CD4-positive, alpha-beta T cell (primary cell): ENCODE measurements at regions not wholly inside any gene's neighbourhood (a gene's known extent, or its start where the extent isn't known, plus 50 kb on each side); places are given as distances from the start of the nearest gene placed in this dataset.

ENCODE experiments used
- ATAC-seq: fragments of 200-7000 bp; cut with Tn5 transposase; one replicate; pipeline ENCODE4 v1.10.0; 2022; ENCODE audit warnings: mild to moderate bottlenecking; ENCODE audit not compliant: poor library complexity
- CTCF ChIA-PET: fragments of 350-600 bp; sonication (Branson Sonifier 250); formaldehyde crosslinking; loops from one replicate; lab custom pipeline; 2021; ENCODE audit warnings: antibody characterized with exemption, inconsistent platforms; lab: Charles Lee
- POLR2A ChIA-PET: fragments of 350-600 bp; sonication (Branson Sonifier 250); formaldehyde crosslinking; loops from one replicate; lab custom pipeline; 2021; ENCODE audit warnings: antibody characterized with exemption, inconsistent platforms; lab: Charles Lee
- DNase-seq, 14 experiments: peaks; one replicate each; pipeline ENCODE4 v3.0.0-alpha.2; 2013 to 2020; ENCODE audit warnings: mixed read lengths in 2 of 14
- H3K27ac ChIP-seq, 2 donors: one replicate each; pipeline versions ENCODE4 v1.5.1 to v1.7.0; 2013; ENCODE audit warnings: low read length in 2 of 2, low read depth in 1 of 2, mild to moderate bottlenecking in 1 of 2
- H3K27me3 ChIP-seq, 2 experiments: 1 replicate in 1 of 2; 2 replicates in 1 of 2; pipeline versions ENCODE4 v1.6.1 to v1.7.0; 2013; ENCODE audit warnings: low read length in 2 of 2, control low read depth in 1 of 2, mild to moderate bottlenecking in 1 of 2, moderate library complexity in 1 of 2; ENCODE audit not compliant: insufficient read depth in 2 of 2, control insufficient read depth in 1 of 2
- H3K36me3 ChIP-seq: one replicate; pipeline ENCODE4 v1.6.1; 2013; ENCODE audit warnings: low read length, control low read depth; ENCODE audit not compliant: insufficient read depth
- H3K4me1 ChIP-seq: one replicate; pipeline ENCODE4 v1.6.1; 2013; ENCODE audit warnings: low read length, control low read depth; ENCODE audit not compliant: insufficient read depth
- H3K4me3 ChIP-seq: one replicate; pipeline ENCODE4 v1.5.1; 2013; ENCODE audit warnings: mild to moderate bottlenecking, low read length, moderate library complexity
- H3K9me3 ChIP-seq, 2 experiments: 1 replicate in 1 of 2; 2 replicates in 1 of 2; pipeline versions ENCODE4 v1.6.1 to v1.7.0; 2013; ENCODE audit warnings: low read length in 2 of 2, mild to moderate bottlenecking in 2 of 2, control low read depth in 1 of 2, moderate library complexity in 1 of 2; ENCODE audit not compliant: control insufficient read depth in 1 of 2, insufficient read depth in 1 of 2
- H3K27ac Mint-ChIP-seq: one replicate; pipeline ENCODE4 v1.8.0; 2020; ENCODE audit warnings: mixed read lengths
- H3K27me3 Mint-ChIP-seq: one replicate; pipeline ENCODE4 v1.8.0; 2021; ENCODE audit warnings: mixed read lengths
- H3K36me3 Mint-ChIP-seq: one replicate; pipeline ENCODE4 v1.8.0; 2021; ENCODE audit warnings: low read depth, mixed read lengths
- H3K4me1 Mint-ChIP-seq: one replicate; pipeline ENCODE4 v1.8.0; 2021; ENCODE audit warnings: low read depth, mixed read lengths
- H3K4me3 Mint-ChIP-seq: one replicate; pipeline ENCODE4 v1.8.0; 2020; ENCODE audit warnings: mild to moderate bottlenecking, mixed read lengths
- H3K9me3 Mint-ChIP-seq: one replicate; pipeline ENCODE4 v1.8.0; 2020; ENCODE audit warnings: mixed read lengths
- intact Hi-C, 2 experiments: fragments of 100-400 bp; cut with DNase I in 1 of 2; cut with micrococcal nuclease in 1 of 2; formaldehyde crosslinking; loops; one replicate each; pipeline versions ENCODE4 v1.15.1 to v1.9.0; 2023 to 2025; cut with DNase I, micrococcal nuclease
- TF ChIP-seq, protein P1 (sequence below): fragments of 200-600 bp; IDR thresholded peaks from one replicate; pipeline ENCODE4 v1.8.0; 2022; ENCODE audit warnings: antibody characterized with exemption, mild to moderate bottlenecking

DNA sequence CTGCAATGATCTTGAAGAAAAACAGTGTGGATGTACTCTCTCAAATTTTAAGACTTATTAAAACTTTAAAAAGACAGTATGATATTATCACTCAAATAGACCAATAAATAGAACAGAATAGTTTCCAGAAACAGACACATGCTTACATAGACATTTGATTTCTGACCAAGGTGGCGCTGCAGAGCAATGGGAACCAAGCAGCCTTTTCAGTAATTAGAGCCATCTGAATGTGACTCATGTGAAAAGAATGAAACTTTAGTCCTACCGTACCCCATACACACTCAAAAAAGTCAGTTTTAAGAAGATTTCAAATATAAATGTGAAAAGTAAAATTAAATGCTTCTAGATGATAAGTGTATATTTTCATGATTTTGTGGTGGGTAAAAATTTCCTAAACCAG, 74.2 kb upstream of the MS4A8 start:
- ChIA-PET POLR2A (no interaction called here), CTCF (no interaction called here)
- no peaks in the 10 kb centered on the region for H3K27me3 ChIP-seq
- Mint-ChIP-seq H3K27me3 (no peaks in the 10 kb centered on the region), H3K36me3 (no peaks in the 10 kb centered on the region), H3K4me3 (no peak overlapping the region), H3K4me1 (no peaks in the 10 kb centered on the region), H3K27ac (no peak overlapping the region), H3K9me3 (no peaks in the 10 kb centered on the region)
- intact Hi-C loops: no loop called here
- DNase-seq: no peak
- no peak overlapping the region for H3K4me3 ChIP-seq
- H3K9me3 ChIP-seq: no peaks in the 10 kb centered on the region
- no peak for ATAC-seq
- no peak overlapping the region for H3K27ac ChIP-seq
- no peaks in the 10 kb centered on the region for H3K4me1 ChIP-seq
- TF ChIP-seq, protein P1, sequence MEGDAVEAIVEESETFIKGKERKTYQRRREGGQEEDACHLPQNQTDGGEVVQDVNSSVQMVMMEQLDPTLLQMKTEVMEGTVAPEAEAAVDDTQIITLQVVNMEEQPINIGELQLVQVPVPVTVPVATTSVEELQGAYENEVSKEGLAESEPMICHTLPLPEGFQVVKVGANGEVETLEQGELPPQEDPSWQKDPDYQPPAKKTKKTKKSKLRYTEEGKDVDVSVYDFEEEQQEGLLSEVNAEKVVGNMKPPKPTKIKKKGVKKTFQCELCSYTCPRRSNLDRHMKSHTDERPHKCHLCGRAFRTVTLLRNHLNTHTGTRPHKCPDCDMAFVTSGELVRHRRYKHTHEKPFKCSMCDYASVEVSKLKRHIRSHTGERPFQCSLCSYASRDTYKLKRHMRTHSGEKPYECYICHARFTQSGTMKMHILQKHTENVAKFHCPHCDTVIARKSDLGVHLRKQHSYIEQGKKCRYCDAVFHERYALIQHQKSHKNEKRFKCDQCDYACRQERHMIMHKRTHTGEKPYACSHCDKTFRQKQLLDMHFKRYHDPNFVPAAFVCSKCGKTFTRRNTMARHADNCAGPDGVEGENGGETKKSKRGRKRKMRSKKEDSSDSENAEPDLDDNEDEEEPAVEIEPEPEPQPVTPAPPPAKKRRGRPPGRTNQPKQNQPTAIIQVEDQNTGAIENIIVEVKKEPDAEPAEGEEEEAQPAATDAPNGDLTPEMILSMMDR: no peak
- H3K36me3 ChIP-seq: no peaks in the 10 kb centered on the region

DNA sequence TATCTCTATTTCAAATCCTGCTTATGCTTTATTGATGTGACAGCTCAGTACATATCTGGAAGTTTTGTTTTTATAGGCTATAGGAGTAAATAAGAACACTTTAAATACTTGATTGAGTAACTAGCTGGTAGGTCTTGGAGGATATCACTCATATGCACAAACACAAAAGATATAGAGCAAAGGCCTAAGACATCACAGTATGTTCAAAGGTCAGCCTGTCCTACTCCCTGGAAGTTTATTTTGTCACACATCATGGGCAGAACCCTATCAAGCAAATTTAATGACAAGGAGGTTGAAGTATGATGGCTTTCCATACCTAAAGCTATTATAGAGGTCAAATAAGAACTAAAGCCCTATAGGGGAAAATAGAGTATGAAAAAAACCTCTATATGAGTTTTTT, 70.0 kb upstream of the MS4A8 start:
- peaks cover 23% of the 10 kb centered on the region for H3K27me3 Mint-ChIP-seq
- intact Hi-C loops: no loop called here
- no peaks in the 10 kb centered on the region for H3K9me3 Mint-ChIP-seq
- Histone ChIP-seq H3K27me3 (peaks cover 0 to 12% of the 10 kb centered on the region in 2 experiments), H3K4me3 (no peak overlapping the region), H3K4me1 (no peaks in the 10 kb centered on the region), H3K36me3 (no peaks in the 10 kb centered on the region), H3K9me3 (no peaks in the 10 kb centered on the region), H3K27ac (no peak overlapping the region)
- no peak overlapping the region for H3K4me3 Mint-ChIP-seq
- DNase-seq (no peak), ATAC-seq (no peak)
- POLR2A ChIA-PET: no interaction called here
- H3K27ac Mint-ChIP-seq: no peak overlapping the region
- TF ChIP-seq, protein P1: no peak
- CTCF ChIA-PET: no interaction called here
- H3K36me3 Mint-ChIP-seq: no peaks in the 10 kb centered on the region
- no peaks in the 10 kb centered on the region for H3K4me1 Mint-ChIP-seq

DNA sequence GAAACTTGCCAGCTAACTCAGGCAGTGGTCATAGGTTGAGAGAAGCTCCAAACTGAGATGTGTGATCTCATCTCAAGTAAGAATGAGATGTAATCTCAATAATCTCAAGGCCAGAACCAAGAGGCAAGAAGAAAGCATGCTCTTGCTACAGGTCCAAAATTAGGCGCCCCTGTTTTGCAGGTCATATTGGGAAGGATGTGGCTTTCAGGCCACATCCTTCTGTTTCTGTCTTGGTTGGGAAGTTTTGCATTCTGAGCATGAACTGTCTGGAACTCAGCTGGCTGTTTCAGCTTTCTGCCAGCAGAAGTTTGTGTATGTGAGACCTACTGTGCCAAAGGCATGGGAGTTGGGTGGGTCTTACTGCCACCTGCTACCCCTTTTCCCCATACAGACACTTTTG, 67.5 kb upstream of the MS4A8 start:
- ATAC-seq: no peak
- DNase-seq: no peak
- H3K36me3 ChIP-seq: no peaks in the 10 kb centered on the region
- H3K27ac ChIP-seq: no peak overlapping the region
- intact Hi-C loops: no loop called here
- Mint-ChIP-seq H3K4me3 (no peak overlapping the region), H3K27me3 (peaks cover 36% of the 10 kb centered on the region), H3K27ac (no peak overlapping the region), H3K36me3 (no peaks in the 10 kb centered on the region), H3K4me1 (no peaks in the 10 kb centered on the region), H3K9me3 (peaks cover 7% of the 10 kb centered on the region)
- no peaks in the 10 kb centered on the region for H3K4me1 ChIP-seq
- peaks cover 0 to 12% of the 10 kb centered on the region in 2 experiments for H3K27me3 ChIP-seq
- no peak overlapping the region for H3K4me3 ChIP-seq
- peaks cover 0 to 9% of the 10 kb centered on the region in 2 experiments for H3K9me3 ChIP-seq
- ChIA-PET POLR2A (no interaction called here), CTCF (no interaction called here)
- TF ChIP-seq, protein P1: no peak
